Endometrium (tissue), 2 donors: ENCODE measurements at regions not wholly inside any gene's neighbourhood (a gene's known extent, or its start where the extent isn't known, plus 50 kb on each side); places are given as distances from the start of the nearest gene placed in this dataset.
"Not testable (repeated sequence)": the region's sequence is repeated elsewhere in the genome, so short reads cannot be mapped to it uniquely, and the experiment has no call there.

Source experiments
- FAIRE-seq: peaks from 2 replicates; lab custom pipeline; 2012; peaks lifted over from hg19 to GRCh38; lab: Jason Lieb, UNC
- donor health status: control.
- donor health status: control.

DNA sequence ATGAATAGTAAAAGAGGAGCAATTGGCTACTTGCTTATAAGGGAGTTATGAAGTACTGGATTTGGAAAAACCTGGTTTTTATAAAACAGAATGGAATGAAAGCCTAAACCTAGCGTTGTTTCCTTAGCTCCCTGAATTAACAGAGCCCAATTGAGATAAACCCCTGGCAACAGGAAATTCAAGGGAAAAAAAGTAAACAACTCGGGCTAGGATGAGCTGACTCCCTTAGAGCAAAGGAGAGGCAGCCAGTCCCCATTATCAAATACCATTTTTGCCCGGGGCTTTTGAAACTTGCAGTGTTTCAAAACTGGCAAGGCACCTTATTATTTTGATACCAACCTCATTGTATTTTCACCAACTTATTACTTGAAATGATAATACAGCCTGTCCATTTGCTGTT lies 587.5 kb downstream of the CD109 start:
- FAIRE-seq, result no peak

GRCh38 chr6:74282143-74282689 lies 586.2 kb downstream of the CD109 start:
- FAIRE-seq, result no peak

DNA sequence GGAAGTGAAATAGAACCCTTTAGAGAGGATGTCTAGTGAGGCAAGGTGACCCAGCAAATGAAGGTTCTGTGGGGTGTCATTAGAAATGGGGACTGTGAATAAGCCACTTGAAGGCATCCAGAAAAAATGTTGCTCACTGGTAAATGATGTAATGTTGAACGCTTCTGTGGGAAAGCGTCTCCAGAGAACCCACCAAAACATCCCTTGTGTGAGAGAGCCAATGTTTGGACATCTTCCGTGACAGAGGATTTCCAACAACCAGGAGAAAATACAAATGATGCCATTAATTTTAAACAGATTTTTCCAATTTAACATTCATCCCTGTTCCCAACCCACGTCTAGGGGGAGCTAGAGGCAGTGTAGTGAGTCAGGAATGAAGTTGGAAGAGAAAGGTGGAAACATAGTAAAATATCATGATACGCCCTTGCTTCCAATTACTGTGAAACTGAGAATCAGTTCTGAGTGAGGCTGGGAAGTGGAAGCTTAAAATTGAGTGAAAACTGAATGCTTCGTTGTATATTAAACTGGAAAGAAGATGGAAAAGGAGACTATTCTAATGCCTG lies 584.2 kb downstream of the CD109 start:
- FAIRE-seq, result no peak

GRCh38 chr6:74277777-74278186 lies 581.8 kb downstream of the CD109 start:
- FAIRE-seq, result no peak

DNA sequence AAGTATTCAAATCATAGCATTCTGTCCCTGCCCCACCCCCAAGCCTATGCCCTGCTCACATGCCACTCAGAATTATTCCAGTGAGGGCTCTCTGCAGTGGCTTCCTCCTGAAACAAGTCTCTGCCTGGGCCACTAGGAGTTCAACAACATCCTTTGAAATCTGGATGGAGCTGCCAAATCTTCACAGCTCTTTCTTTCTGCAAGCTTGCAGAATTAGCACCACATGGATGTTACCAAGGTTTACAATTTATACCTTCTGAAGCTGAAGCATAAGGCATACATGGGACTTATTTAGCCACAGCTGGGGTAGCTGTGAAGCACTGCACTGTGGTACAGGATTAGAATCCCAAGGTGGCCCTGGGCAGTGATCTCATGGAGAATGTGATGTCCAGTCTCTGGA lies 577.5 kb downstream of the CD109 start:
- FAIRE-seq, result no peak

- FAIRE-seq, result no peak
These were observed 573.5 kb downstream of the CD109 start for GRCh38 chr6:74269600-74269858.

GRCh38 chr6:74268815-74269599 lies 573.0 kb downstream of the CD109 start:
- FAIRE-seq, result no peak

- FAIRE-seq, result no peak
These were observed 564.0 kb downstream of the CD109 start for GRCh38 chr6:74259981-74260380.

DNA sequence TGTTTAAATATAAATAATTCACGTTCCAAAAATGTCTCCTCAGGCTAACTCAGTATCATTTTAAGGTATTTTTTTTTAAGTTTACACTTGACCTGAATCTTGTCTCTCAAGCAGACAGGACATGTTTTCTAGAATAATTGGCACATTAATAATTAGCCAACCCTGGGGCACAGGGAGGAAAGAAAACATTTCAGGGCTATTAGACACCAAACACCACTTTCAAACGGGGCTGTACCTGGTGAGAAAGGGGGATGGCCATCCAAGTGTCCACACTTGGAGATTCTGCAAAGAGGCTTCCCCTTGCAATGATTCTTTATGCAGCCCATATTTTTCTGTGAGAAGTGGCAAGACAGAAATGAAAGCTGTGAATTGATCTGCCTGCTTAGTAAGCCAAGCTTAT lies 560.8 kb downstream of the CD109 start:
- no peak for FAIRE-seq

DNA sequence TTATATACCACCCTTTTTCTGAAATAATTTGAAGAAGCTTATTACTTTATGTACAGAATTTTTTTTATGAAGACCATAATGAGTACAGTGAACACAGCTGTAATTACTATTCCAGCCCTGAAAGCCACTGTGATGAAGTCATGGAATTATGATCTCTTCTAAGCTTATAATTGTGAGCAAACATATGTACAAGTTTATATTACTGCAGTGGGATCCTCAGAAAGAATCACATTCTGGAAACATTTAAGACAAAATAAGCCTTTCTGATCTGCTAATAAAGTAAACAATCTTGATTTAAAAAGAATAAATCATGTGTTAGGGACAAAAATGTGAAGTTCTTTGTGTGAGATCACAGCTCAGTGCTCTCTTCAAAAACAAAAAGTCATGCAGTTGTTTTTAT lies 560.4 kb downstream of the CD109 start:
- peak; percentile 97 for FAIRE-seq

DNA sequence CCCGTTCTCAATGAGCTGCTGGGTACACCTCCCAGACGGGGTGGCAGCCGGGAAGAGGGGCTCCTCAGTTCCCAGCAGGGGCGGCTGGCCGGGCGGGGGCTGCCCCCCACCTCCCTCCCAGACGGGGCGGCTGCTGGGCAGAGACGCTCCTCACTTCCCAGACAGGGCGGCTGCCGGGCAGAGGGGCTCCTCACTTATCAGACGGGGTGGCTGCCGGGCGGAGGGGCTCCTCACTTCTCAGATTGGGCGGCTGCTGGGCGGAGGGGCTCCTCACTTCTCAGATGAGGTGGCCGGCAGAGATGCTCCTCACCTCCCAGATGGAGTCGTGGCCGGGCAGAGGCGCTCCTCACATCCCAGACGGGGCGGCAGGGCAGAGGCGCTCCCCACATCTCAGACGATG lies 559.0 kb downstream of the CD109 start:
- not testable (repeated sequence) for FAIRE-seq

DNA sequence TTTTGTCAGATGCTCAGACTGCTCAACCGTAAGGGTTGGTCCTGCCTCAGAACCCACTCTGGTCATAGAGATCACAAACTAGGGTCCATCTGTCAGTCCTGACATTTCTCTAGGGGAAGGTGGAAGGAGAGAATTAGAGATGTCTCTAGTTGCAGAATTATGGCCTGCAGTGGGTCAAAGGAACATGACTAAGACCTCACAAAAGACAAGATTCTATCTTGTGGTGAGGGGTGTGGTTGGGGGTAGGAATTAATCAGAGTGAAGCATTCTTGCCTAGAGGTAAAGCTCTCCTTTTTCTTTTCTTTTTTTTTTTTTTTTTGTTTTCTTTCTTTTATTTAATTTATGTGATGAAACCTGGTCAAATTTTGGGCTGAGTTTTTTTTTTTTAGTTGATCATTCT lies 558.1 kb downstream of the CD109 start:
- not testable (repeated sequence) for FAIRE-seq

DNA sequence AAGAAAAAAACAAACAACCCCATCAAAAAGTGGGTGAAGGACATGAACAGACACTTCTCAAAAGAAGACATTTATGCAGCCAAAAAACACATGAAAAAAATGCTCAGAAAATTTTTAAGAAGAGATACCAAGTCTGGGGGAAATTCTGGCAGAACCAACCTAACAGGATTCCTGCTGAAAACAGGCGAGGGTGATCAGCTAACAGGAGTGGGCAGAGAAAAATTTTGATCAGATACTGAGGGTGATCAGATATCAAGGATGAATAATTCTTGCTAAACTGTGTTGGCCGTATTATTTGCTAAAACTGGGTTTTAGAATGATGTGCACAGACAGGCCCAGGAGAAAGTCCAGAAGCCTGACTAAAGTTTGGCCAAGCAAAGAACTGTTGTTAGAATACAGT lies 557.3 kb downstream of the CD109 start:
- no peak for FAIRE-seq

GRCh38 chr6:74250161-74250818 lies 554.3 kb downstream of the CD109 start:
- no peak for FAIRE-seq

DNA sequence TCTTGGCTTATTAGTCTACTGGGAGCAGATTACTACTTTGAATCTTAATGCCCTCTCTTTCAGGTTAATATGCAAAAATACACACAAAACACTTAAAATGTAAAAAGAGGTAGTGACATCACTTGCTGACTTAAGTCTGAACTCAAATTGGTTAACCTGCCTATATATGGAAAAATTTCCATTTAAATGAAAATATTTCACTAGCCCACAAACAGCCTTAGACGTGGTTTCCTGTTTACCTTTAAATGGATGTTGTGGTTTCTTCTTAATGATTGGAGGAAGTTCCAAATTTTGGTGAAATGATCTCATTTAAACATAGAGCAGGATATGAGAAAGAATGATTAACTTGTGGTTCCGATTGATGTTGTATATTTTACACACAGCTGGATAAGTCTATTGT lies 553.7 kb downstream of the CD109 start:
- FAIRE-seq, result peak; percentile 58

GRCh38 chr6:74248966-74249365 lies 553.0 kb downstream of the CD109 start:
- FAIRE-seq, result no peak

GRCh38 chr6:74222768-74223333 lies 526.8 kb downstream of the CD109 start:
- no peak for FAIRE-seq

GRCh38 chr6:74213995-74214394 lies 518.0 kb downstream of the CD109 start:
- no peak for FAIRE-seq

- no peak for FAIRE-seq
These were observed 512.2 kb downstream of the CD109 start for GRCh38 chr6:74208239-74208638.

GRCh38 chr6:74199215-74199915 lies 503.4 kb downstream of the CD109 start:
- FAIRE-seq, result no peak

- no peak for FAIRE-seq
These were observed 501.3 kb downstream of the CD109 start for GRCh38 chr6:74197310-74197709.

DNA sequence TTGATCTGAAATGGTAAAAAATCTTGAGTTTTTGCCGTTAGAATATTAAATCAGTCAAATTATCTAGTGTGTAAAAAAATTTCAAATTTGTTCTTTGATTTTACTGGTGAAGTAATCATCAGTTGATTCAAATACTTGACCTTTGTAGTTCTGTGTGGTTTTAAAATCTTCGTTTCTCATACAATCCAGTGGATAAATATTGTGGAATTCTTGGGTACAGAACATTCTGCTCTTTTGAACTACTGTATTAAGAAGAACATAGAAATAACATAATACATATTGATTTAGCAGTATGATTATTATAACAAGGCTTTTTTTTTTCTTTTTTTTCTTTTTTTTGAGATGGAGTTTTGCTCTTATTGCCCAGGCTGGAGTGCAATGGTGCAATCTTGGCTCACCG lies 491.8 kb downstream of the CD109 start:
- FAIRE-seq, result peak; percentile 59

GRCh38 chr6:74182992-74183391 lies 487.0 kb downstream of the CD109 start:
- no peak for FAIRE-seq
